HUDEP-2 (cell line): ENCODE measurements at regions not wholly inside any gene's neighbourhood (a gene's known extent, or its start where the extent isn't known, plus 50 kb on each side); places are given as distances from the start of the nearest gene placed in this dataset.

ENCODE experiments used
- DNase-seq, 76 experiments: peaks; one replicate each; lab custom pipeline; 2025; ENCODE audit not compliant: unreplicated experiment in 76 of 76; lab: John Stamatoyannopoulos, UW

- DNase-seq, result no peak
Observed at GRCh38 chr15:98380721-98381120, 267.6 kb upstream of the IGF1R start.

GRCh38 chr15:98381446-98381845 is 266.9 kb upstream of the IGF1R start:
- no peak for DNase-seq

GRCh38 chr15:98382139-98382538 is 266.2 kb upstream of the IGF1R start:
- peak in 4 of 76 experiments; percentile 0 to 8 (median 2) for DNase-seq

GRCh38 chr15:98383571-98383970 is 264.8 kb upstream of the IGF1R start:
- no peak for DNase-seq

GRCh38 chr15:98384328-98385029 is 263.9 kb upstream of the IGF1R start:
- no peak for DNase-seq

- DNase-seq, result no peak
Observed at GRCh38 chr15:98385752-98386381, 262.5 kb upstream of the IGF1R start.

GRCh38 chr15:98386561-98386960 is 261.8 kb upstream of the IGF1R start:
- DNase-seq, result no peak

GRCh38 chr15:98387866-98388265 is 260.5 kb upstream of the IGF1R start:
- no peak for DNase-seq

GRCh38 chr15:98390946-98391530 is 257.3 kb upstream of the IGF1R start:
- DNase-seq, result no peak

- DNase-seq, result no peak
Observed at GRCh38 chr15:98391568-98391967, 256.8 kb upstream of the IGF1R start.

- no peak for DNase-seq
Observed at GRCh38 chr15:98393471-98393870, 254.9 kb upstream of the IGF1R start.

- DNase-seq, result no peak
Observed at GRCh38 chr15:98394546-98394945, 253.8 kb upstream of the IGF1R start.

GRCh38 chr15:98395974-98396610 is 252.2 kb upstream of the IGF1R start:
- no peak for DNase-seq

GRCh38 chr15:98397419-98397818 is 250.9 kb upstream of the IGF1R start:
- DNase-seq, result no peak

GRCh38 chr15:98398056-98398455 is 250.3 kb upstream of the IGF1R start:
- DNase-seq, result no peak

- no peak for DNase-seq
Observed at GRCh38 chr15:98398886-98399285, 249.5 kb upstream of the IGF1R start.

- no peak for DNase-seq
Observed at GRCh38 chr15:98400120-98400519, 248.2 kb upstream of the IGF1R start.

GRCh38 chr15:98401029-98401428 is 247.3 kb upstream of the IGF1R start:
- no peak for DNase-seq

GRCh38 chr15:98402486-98402885 is 245.9 kb upstream of the IGF1R start:
- DNase-seq, result peak in 2 of 76 experiments; percentile 2 to 3

GRCh38 chr15:98403169-98403568 is 245.2 kb upstream of the IGF1R start:
- no peak for DNase-seq

- no peak for DNase-seq
Observed at GRCh38 chr15:98403569-98403968, 244.8 kb upstream of the IGF1R start.

GRCh38 chr15:98405013-98405412 is 243.3 kb upstream of the IGF1R start:
- no peak for DNase-seq
